Activated T-helper 1 cell treated with anti-CD3 and anti-CD28 coated beads, Interleukin-12 subunit alpha, Interleukin-12 subunit beta, Interleukin-2, Interleukin-4 antibody, amounts not matched to agents 30 ng/mL and 10 ng/mL and 1 ng/mL, durations not matched to agents 14 hours and 24 hours and 36 hours (primary cell): ENCODE measurements at regions not wholly inside any gene's neighbourhood (a gene's known extent, or its start where the extent isn't known, plus 50 kb on each side); places are given as distances from the start of the nearest gene placed in this dataset.
"Not testable (repeated sequence)": the region's sequence is repeated elsewhere in the genome, so short reads cannot be mapped to it uniquely, and the experiment has no call there.

ENCODE experiments used
- DNase-seq: peaks from one replicate; pipeline ENCODE4 v3.0.0; 2021; ENCODE audit warnings: low spot score
- H3K27ac Mint-ChIP-seq: one replicate; pipeline ENCODE4 v1.8.0; 2021; ENCODE audit warnings: mild to moderate bottlenecking, mixed read lengths
- H3K27me3 Mint-ChIP-seq: one replicate; pipeline ENCODE4 v1.8.0; 2022; ENCODE audit warnings: mild to moderate bottlenecking, moderate library complexity, mixed read lengths; ENCODE audit not compliant: insufficient read depth
- H3K36me3 Mint-ChIP-seq: one replicate; pipeline ENCODE4 v1.8.0; 2021; ENCODE audit warnings: low read depth, mixed read lengths
- H3K4me1 Mint-ChIP-seq: one replicate; pipeline ENCODE4 v1.8.0; 2021; ENCODE audit warnings: low read depth, mixed read lengths
- H3K4me3 Mint-ChIP-seq: one replicate; pipeline ENCODE4 v1.8.0; 2021; ENCODE audit warnings: mild to moderate bottlenecking, moderate library complexity, mixed read lengths
- H3K9me3 Mint-ChIP-seq: one replicate; pipeline ENCODE4 v1.8.0; 2021; ENCODE audit warnings: mixed read lengths
- intact Hi-C: fragments of 100-400 bp; cut with micrococcal nuclease; formaldehyde crosslinking; loops from one replicate; pipeline ENCODE4 v1.15.1; 2024

- H3K36me3 Mint-ChIP-seq, H3K4me1 Mint-ChIP-seq, intact Hi-C loops, H3K27ac Mint-ChIP-seq, H3K9me3 Mint-ChIP-seq, DNase-seq, H3K4me3 Mint-ChIP-seq, H3K27me3 Mint-ChIP-seq: not testable (repeated sequence)
These were observed 235.0 kb downstream of the GOLGA6L6 start for GRCh38 chr15:20306497-20307106.

GRCh38 chr15:20305912-20306311 is 235.7 kb downstream of the GOLGA6L6 start:
- H3K9me3 Mint-ChIP-seq, DNase-seq, H3K27me3 Mint-ChIP-seq, H3K4me1 Mint-ChIP-seq, H3K27ac Mint-ChIP-seq, H3K4me3 Mint-ChIP-seq, H3K36me3 Mint-ChIP-seq, intact Hi-C loops: not testable (repeated sequence)

GRCh38 chr15:20305015-20305465 is 236.6 kb downstream of the GOLGA6L6 start:
- H3K27me3 Mint-ChIP-seq, DNase-seq, H3K36me3 Mint-ChIP-seq, intact Hi-C loops, H3K4me1 Mint-ChIP-seq, H3K9me3 Mint-ChIP-seq, H3K27ac Mint-ChIP-seq, H3K4me3 Mint-ChIP-seq: not testable (repeated sequence)

GRCh38 chr15:20304282-20305014 is 237.2 kb downstream of the GOLGA6L6 start:
- H3K27me3 Mint-ChIP-seq, H3K27ac Mint-ChIP-seq, H3K9me3 Mint-ChIP-seq, H3K36me3 Mint-ChIP-seq, DNase-seq, H3K4me3 Mint-ChIP-seq, intact Hi-C loops, H3K4me1 Mint-ChIP-seq: not testable (repeated sequence)

GRCh38 chr15:20303248-20304171 is 238.1 kb downstream of the GOLGA6L6 start:
- H3K4me3 Mint-ChIP-seq, intact Hi-C loops, DNase-seq, H3K36me3 Mint-ChIP-seq, H3K27me3 Mint-ChIP-seq, H3K4me1 Mint-ChIP-seq, H3K27ac Mint-ChIP-seq, H3K9me3 Mint-ChIP-seq: not testable (repeated sequence)

- H3K27me3 Mint-ChIP-seq, H3K4me3 Mint-ChIP-seq, intact Hi-C loops, H3K4me1 Mint-ChIP-seq, DNase-seq, H3K36me3 Mint-ChIP-seq, H3K27ac Mint-ChIP-seq, H3K9me3 Mint-ChIP-seq: not testable (repeated sequence)
These were observed 239.2 kb downstream of the GOLGA6L6 start for GRCh38 chr15:20302141-20303069.

GRCh38 chr15:20301471-20302081 is 240.0 kb downstream of the GOLGA6L6 start:
- DNase-seq, H3K36me3 Mint-ChIP-seq, H3K27me3 Mint-ChIP-seq, H3K9me3 Mint-ChIP-seq, H3K4me1 Mint-ChIP-seq, intact Hi-C loops, H3K4me3 Mint-ChIP-seq, H3K27ac Mint-ChIP-seq: not testable (repeated sequence)

- H3K9me3 Mint-ChIP-seq, intact Hi-C loops, H3K27ac Mint-ChIP-seq, H3K36me3 Mint-ChIP-seq, H3K4me1 Mint-ChIP-seq, H3K27me3 Mint-ChIP-seq, DNase-seq, H3K4me3 Mint-ChIP-seq: not testable (repeated sequence)
These were observed 240.6 kb downstream of the GOLGA6L6 start for GRCh38 chr15:20301041-20301390.

- H3K4me3 Mint-ChIP-seq, intact Hi-C loops, DNase-seq, H3K27me3 Mint-ChIP-seq, H3K4me1 Mint-ChIP-seq, H3K9me3 Mint-ChIP-seq, H3K36me3 Mint-ChIP-seq, H3K27ac Mint-ChIP-seq: not testable (repeated sequence)
These were observed 241.1 kb downstream of the GOLGA6L6 start for GRCh38 chr15:20300351-20301040.

- H3K4me1 Mint-ChIP-seq, intact Hi-C loops, DNase-seq, H3K4me3 Mint-ChIP-seq, H3K36me3 Mint-ChIP-seq, H3K27ac Mint-ChIP-seq, H3K9me3 Mint-ChIP-seq, H3K27me3 Mint-ChIP-seq: not testable (repeated sequence)
These were observed 243.9 kb downstream of the GOLGA6L6 start for GRCh38 chr15:20297603-20298123.

- H3K27me3 Mint-ChIP-seq, H3K4me3 Mint-ChIP-seq, intact Hi-C loops, DNase-seq, H3K9me3 Mint-ChIP-seq, H3K4me1 Mint-ChIP-seq, H3K27ac Mint-ChIP-seq, H3K36me3 Mint-ChIP-seq: not testable (repeated sequence)
These were observed 245.3 kb downstream of the GOLGA6L6 start for GRCh38 chr15:20296261-20296660.
